ENCODE measurements at regions not wholly inside any gene's neighbourhood (a gene's known extent, or its start where the extent isn't known, plus 50 kb on each side); places are given as distances from the start of the nearest gene placed in this dataset.
"Not testable (repeated sequence)": the region's sequence is repeated elsewhere in the genome, so short reads cannot be mapped to it uniquely, and the experiment has no call there.

DNA sequence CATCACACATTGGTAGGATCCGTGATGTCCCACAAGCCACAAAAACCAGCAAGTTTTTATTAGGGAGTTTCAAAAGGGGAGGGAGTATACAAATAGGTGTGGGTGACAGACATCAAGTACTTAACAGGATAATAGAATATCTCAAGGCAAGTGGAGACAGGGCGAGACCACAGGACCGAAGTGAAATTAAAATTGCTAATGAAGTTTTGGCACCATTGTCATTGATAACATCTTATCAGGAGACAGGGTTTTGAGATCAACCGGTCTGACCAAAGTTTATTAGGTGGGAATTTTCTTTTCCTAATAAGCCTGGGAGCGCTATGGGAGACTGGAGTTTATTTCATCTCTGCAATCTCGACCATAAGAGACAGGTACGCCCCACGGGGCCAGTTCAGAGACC, 178.5 kb downstream of the OTOP1 start:
- not testable (repeated sequence) for DNase-seq

- DNase-seq, result not testable (repeated sequence)
Observed at GRCh38 chr4:4050781-4051180, 175.9 kb downstream of the OTOP1 start.

- not testable (repeated sequence) for DNase-seq
Observed at GRCh38 chr4:4052933-4053332, 173.8 kb downstream of the OTOP1 start.

GRCh38 chr4:4057226-4057625, 169.5 kb downstream of the OTOP1 start:
- DNase-seq, result not testable (repeated sequence)

- not testable (repeated sequence) for DNase-seq
Observed at GRCh38 chr4:4084171-4084570, 142.6 kb downstream of the OTOP1 start.

DNA sequence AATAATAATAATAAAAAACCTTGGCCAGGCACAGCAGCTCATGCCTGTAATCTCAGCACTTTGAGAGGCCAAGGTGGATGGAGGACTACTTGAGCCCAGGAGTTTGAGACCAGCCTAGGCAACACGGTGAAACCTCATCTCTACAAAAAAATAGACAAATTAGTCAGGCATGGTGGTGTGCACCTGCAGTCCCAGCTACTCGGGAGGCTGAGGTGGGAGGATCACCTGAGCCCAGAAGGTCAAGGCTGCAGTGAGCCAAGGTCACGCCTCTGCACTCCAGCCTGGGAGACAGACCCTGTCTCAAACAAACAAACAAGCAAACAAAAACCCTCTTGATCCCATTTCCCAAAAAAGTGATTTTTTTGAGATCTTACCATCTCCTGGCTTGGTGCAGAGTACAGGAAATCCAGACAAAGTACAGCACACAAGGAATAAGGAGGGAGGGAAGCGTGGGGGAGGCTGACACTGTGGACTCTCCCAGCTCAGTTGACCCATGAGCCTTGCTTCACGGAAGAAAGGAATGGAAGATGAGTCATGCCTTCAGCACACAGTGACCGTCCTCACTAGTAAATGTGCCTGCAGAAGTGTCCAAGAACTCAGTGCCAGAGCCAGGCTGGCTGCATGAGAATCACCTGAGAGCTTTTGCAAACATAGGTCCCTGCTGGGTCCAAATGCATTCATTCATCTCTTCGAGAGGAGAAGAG, 136.9 kb downstream of the OTOP1 start:
- DNase-seq, result not testable (repeated sequence)

GRCh38 chr4:4090720-4091119, 136.0 kb downstream of the OTOP1 start:
- not testable (repeated sequence) for DNase-seq

GRCh38 chr4:4092159-4092558, 134.6 kb downstream of the OTOP1 start:
- DNase-seq, result not testable (repeated sequence)

DNA sequence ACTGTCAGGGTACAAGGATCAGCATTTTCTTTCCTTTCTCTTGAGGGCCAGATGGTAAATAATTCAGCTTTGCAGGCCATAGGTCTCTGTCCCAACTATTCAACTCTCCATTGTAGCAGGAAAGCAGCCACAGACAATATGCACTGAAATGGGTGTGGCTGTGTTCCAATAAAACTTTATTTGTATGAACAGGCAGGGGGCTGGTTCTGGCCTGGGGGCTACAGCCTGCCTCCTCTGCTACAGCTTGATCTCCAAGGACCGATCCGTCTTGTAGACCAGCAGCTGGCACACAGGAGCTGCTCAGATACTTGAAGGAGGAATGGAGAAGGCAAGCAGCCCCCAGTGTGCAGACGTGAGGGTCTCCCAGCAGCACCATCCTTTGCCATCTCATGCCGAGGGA, 127.1 kb downstream of the OTOP1 start:
- DNase-seq, result not testable (repeated sequence)

DNA sequence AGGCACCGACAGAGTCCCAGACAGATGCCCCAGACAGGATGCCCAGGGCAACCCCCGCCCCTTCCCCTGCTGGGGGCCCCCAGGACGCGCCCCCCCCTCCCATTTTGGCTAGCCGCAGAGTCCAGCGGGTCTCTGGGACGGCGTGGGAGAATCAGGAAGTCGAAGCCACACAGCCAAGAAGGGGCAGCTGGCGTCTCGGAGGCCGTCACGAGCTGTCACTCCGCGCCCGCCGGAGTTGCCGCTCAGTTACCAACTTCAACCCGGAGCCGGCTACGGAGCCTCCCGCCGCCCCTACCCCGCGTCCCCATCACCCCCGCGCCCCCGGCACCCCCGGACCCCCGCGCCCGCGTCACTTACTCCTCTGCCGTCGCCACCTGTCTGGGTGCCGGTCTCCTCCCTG, 119.8 kb downstream of the OTOP1 start:
- DNase-seq, result not testable (repeated sequence)

- DNase-seq, result not testable (repeated sequence)
Observed at GRCh38 chr4:4107411-4108107, 119.2 kb downstream of the OTOP1 start.

DNA sequence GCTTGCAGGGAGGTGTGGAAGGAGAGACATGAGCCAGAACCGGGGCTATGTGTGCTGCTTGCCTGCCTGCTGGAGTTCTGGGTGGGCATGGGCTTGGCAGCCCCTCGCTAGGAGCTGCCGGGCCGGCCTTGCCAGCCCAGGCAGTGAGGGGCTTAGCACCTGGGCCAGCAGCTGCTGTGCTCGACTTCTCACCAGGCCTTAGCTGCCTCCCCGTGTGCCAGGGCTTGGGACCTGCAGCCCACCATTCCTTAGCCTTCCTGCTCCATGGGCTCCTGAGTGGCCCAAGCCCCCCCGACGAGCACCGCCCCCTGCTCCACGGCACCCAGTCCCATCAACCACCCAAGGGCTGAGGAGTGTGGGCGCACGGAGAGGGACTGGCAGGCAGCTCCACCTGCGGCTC, 111.3 kb downstream of the OTOP1 start:
- not testable (repeated sequence) for DNase-seq

- not testable (repeated sequence) for DNase-seq
Observed at GRCh38 chr4:4116901-4117300, 109.8 kb downstream of the OTOP1 start.

DNA sequence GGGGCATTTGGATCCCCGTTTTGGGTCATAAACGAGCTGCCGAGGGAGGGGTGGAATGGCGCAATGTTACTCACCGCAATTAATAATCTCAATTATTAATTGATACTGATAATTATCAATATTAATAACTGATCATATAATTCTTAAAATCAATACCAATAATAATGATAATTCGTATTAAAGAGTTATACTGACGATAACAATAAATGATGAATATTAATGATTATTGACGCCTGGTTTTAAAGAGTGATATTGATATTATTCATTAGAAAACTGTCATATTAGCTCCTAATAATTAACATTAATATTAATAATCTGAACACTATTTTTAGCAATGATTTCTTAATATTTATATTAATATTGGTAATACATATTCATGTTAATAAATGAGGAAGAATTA, 92.4 kb downstream of the OTOP1 start:
- DNase-seq, result not testable (repeated sequence)

DNA sequence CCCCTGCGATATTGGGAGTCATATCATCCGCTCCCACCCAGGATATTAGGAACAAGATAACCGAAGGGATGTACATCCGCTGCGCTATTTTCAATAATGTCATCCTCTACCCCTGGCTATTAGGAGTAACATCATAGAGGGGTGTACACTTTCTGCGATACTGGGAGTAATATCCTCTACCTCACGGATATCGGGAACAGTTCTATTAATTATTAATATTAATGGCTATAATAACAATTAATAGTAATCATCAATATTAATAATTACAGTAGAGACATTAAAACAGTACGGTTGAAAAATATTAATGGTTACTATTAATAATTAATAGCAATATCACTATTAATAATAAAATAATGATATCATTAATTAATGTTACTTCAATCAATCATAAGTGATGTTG, 90.1 kb downstream of the OTOP1 start:
- DNase-seq, result not testable (repeated sequence)
